ENCODE measurements at regions not wholly inside any gene's neighbourhood (a gene's known extent, or its start where the extent isn't known, plus 50 kb on each side); places are given as distances from the start of the nearest gene placed in this dataset.

DNA sequence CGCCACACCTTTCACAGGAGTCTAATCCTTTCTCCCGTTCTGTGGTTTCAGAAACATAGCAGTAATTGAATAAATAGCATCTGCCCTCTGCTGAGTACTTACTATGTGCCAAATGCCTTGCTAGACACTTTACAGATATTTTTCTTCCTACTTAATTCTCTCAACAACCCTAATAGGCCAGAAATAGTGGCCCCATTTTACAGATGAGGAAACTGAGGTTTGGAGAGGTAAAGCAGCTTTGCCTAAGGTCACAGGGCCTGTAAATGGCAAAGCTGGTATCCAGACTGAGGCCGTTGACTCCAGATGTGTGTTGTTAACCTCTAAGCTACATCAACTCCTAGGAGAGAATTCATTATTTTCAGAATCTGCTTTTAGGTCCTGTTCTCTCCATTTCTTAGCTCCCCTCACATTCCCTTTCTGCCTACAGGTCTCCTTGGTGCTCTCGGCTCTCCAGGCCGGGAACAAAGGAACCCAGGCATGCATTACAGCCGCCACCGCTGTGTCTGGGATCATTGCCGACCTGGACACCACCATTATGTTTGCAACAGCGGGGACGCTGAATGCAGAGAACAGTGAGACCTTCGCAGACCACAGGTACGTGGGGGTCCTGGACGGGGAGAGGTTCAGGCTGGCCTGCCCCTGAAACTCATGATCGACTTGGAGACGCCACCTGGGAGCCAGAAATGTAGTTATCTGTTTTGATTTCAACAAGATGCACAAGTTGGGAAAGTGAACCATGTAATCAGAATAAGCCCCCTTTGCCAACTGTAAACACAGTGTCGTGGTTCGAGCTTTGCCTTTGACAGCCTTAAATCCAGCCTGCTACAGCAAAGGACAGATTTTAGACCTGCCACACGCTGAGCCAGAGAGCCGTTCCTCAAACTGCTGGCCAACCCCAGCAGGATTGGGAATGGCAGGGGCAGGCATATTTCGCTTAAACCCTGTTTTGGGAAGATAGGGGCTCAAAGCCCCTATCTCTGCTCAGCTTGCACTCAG lies 246.5 kb upstream of the TPM1 start:
- Histone ChIP-seq H3K27me3 (ENCODE audit: control insufficient read depth, insufficient read depth, low read length) (no peaks in the 10 kb centered on the region), H3K4me3 (ENCODE audit: low read depth, low read length) (no peak overlapping the region), H3K9me3 (ENCODE audit: control insufficient read depth, insufficient read depth, low read length) (no peaks in the 10 kb centered on the region), H3K27ac (ENCODE audit: low read depth, low read length) (peak overlapping the region; percentile 49), H3K36me3 (ENCODE audit: control insufficient read depth, insufficient read depth, low read length) (peaks cover 45% of the 10 kb centered on the region), H3K4me1 (ENCODE audit: control insufficient read depth, insufficient read depth, low read length) (peaks cover 46% of the 10 kb centered on the region)
- 66% methylated on average over 18 of the region's 20 CpGs for WGBS (ENCODE audit: insufficient coverage)
- peak in 2 of 6 donors; percentile 39 to 50 for DNase-seq (ENCODE audit: low read depth in 4 of 6, low spot score in 6 of 6)

DNA sequence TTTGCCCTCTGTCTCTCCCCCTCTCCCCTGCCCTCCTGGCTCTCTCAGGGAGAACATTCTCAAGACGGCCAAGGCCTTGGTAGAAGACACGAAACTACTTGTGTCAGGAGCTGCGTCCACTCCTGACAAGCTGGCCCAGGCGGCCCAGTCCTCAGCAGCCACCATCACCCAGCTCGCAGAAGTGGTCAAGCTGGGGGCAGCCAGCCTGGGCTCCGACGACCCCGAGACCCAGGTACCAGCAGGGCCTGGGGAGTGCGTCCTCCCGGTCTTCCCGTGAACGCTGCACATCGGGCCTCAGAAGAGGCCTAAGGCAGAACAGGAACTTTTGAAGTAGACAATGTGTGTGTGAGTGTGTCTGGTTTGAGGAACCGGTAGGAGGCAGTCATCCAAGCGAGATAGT lies 245.4 kb upstream of the TPM1 start:
- H3K4me1 ChIP-seq (ENCODE audit: control insufficient read depth, insufficient read depth, low read length) = peaks cover 46% of the 10 kb centered on the region
- no peak overlapping the region for H3K4me3 ChIP-seq (ENCODE audit: low read depth, low read length)
- 91% methylated on average over 15 of the region's 15 CpGs for WGBS (ENCODE audit: insufficient coverage)
- no peaks in the 10 kb centered on the region for H3K27me3 ChIP-seq (ENCODE audit: control insufficient read depth, insufficient read depth, low read length)
- DNase-seq (ENCODE audit: low read depth in 4 of 6, low spot score in 6 of 6) = no peak
- H3K9me3 ChIP-seq (ENCODE audit: control insufficient read depth, insufficient read depth, low read length) = no peaks in the 10 kb centered on the region
- H3K27ac ChIP-seq (ENCODE audit: low read depth, low read length) = no peak overlapping the region
- peaks cover 45% of the 10 kb centered on the region for H3K36me3 ChIP-seq (ENCODE audit: control insufficient read depth, insufficient read depth, low read length)

GRCh38 chr15:62798536-62798935 lies 244.0 kb upstream of the TPM1 start:
- Histone ChIP-seq H3K27me3 (ENCODE audit: control insufficient read depth, insufficient read depth, low read length) (no peaks in the 10 kb centered on the region), H3K4me3 (ENCODE audit: low read depth, low read length) (no peak overlapping the region), H3K4me1 (ENCODE audit: control insufficient read depth, insufficient read depth, low read length) (peaks cover 36% of the 10 kb centered on the region), H3K9me3 (ENCODE audit: control insufficient read depth, insufficient read depth, low read length) (no peaks in the 10 kb centered on the region), H3K27ac (ENCODE audit: low read depth, low read length) (no peak overlapping the region), H3K36me3 (ENCODE audit: control insufficient read depth, insufficient read depth, low read length) (peaks cover 40% of the 10 kb centered on the region)
- DNase-seq (ENCODE audit: low read depth in 4 of 6, low spot score in 6 of 6) = no peak
- 76% methylated on average over 5 of the region's 5 CpGs for WGBS (ENCODE audit: insufficient coverage)

DNA sequence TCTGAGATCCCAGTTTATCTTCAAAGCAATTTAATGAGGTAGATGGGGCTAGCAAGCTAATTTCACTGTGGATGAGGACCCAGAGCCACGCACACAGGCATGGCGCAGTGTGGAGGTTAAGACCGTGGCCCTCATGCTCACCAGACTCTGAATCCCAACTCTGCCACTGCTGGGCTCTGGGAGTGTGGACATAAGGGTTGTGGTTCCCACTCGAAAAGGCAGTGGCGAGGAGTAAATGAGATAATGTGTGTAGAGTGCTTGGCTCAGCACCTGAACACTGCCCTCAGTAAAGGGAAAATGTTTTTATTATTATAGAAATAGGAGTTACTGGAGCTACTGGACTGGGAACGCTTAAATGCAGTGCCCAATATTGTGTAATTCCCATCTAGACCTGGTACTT lies 243.5 kb upstream of the TPM1 start:
- Histone ChIP-seq H3K27ac (ENCODE audit: low read depth, low read length) (no peak overlapping the region), H3K36me3 (ENCODE audit: control insufficient read depth, insufficient read depth, low read length) (peaks cover 40% of the 10 kb centered on the region), H3K4me1 (ENCODE audit: control insufficient read depth, insufficient read depth, low read length) (peaks cover 31% of the 10 kb centered on the region), H3K4me3 (ENCODE audit: low read depth, low read length) (no peak overlapping the region), H3K9me3 (ENCODE audit: control insufficient read depth, insufficient read depth, low read length) (no peaks in the 10 kb centered on the region), H3K27me3 (ENCODE audit: control insufficient read depth, insufficient read depth, low read length) (no peaks in the 10 kb centered on the region)
- no peak for DNase-seq (ENCODE audit: low read depth in 4 of 6, low spot score in 6 of 6)
- WGBS (ENCODE audit: insufficient coverage) = 94% methylated on average over 2 of the region's 6 CpGs

DNA sequence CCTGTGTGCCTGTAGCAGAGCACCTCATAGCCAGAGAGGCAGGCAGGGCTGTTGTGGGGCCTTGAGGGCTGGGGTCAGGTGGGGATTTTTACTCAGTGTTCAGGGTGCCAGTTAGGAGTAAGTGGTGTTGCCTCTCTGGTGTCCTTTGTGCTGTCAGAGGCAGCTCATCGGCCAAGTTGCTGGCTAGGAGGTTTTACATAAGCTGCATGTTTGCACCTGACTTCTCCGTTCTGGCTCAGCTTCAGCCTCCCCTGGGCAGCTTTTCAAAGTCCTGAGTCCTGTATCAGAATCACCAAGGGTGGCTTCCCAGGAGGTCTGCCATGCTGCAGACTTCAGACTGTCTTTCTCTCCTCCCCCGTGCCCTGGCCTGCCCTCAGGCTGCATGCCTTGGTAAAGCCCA lies 242.6 kb upstream of the TPM1 start:
- Histone ChIP-seq H3K4me3 (ENCODE audit: low read depth, low read length) (no peak overlapping the region), H3K27me3 (ENCODE audit: control insufficient read depth, insufficient read depth, low read length) (no peaks in the 10 kb centered on the region), H3K36me3 (ENCODE audit: control insufficient read depth, insufficient read depth, low read length) (peaks cover 44% of the 10 kb centered on the region)

DNA sequence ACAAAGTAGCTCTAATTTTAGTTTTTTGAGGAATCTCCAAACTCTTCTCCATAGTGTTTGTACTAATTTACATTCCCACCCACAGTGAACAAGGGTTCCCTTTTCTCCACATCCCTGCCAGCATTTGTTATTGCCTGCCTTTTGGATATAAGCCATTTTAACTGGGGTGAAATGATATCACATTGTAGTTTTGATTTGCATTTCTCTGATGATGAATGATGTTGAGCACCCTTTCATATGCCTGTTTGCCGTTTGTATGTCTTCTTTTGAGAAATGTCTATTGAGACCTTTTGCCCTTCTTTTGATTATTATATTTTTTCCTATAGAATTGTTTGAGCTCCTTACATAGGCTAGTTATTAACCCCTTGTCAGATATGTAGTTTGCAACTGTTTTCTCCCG lies 239.9 kb upstream of the TPM1 start:
- Histone ChIP-seq H3K4me3 (ENCODE audit: low read depth, low read length) (no peak overlapping the region), H3K4me1 (ENCODE audit: control insufficient read depth, insufficient read depth, low read length) (no peaks in the 10 kb centered on the region), H3K9me3 (ENCODE audit: control insufficient read depth, insufficient read depth, low read length) (no peaks in the 10 kb centered on the region), H3K27ac (ENCODE audit: low read depth, low read length) (no peak overlapping the region), H3K27me3 (ENCODE audit: control insufficient read depth, insufficient read depth, low read length) (no peaks in the 10 kb centered on the region), H3K36me3 (ENCODE audit: control insufficient read depth, insufficient read depth, low read length) (peaks cover 40% of the 10 kb centered on the region)
- WGBS (ENCODE audit: insufficient coverage) = no CpG with 5 or more reads among the region's 2 CpGs
- DNase-seq (ENCODE audit: low read depth in 4 of 6, low spot score in 6 of 6) = no peak

More for the DNA sequence above, 242.6 kb upstream of the TPM1 start:
- DNase-seq (ENCODE audit: low read depth in 4 of 6, low spot score in 6 of 6) = no peak
- 90% methylated on average over 3 of the region's 3 CpGs for WGBS (ENCODE audit: insufficient coverage)
- Histone ChIP-seq H3K9me3 (ENCODE audit: control insufficient read depth, insufficient read depth, low read length) (no peaks in the 10 kb centered on the region), H3K27ac (ENCODE audit: low read depth, low read length) (no peak overlapping the region), H3K4me1 (ENCODE audit: control insufficient read depth, insufficient read depth, low read length) (peaks cover 22% of the 10 kb centered on the region)

- H3K36me3 ChIP-seq (ENCODE audit: control insufficient read depth, insufficient read depth, low read length) = peaks cover 33% of the 10 kb centered on the region
- no peaks in the 10 kb centered on the region for H3K9me3 ChIP-seq (ENCODE audit: control insufficient read depth, insufficient read depth, low read length)
- H3K27ac ChIP-seq (ENCODE audit: low read depth, low read length) = no peak overlapping the region
- no peaks in the 10 kb centered on the region for H3K4me1 ChIP-seq (ENCODE audit: control insufficient read depth, insufficient read depth, low read length)
- 96% methylated on average over 4 of the region's 5 CpGs for WGBS (ENCODE audit: insufficient coverage)
- H3K27me3 ChIP-seq (ENCODE audit: control insufficient read depth, insufficient read depth, low read length) = no peaks in the 10 kb centered on the region
- no peak overlapping the region for H3K4me3 ChIP-seq (ENCODE audit: low read depth, low read length)
- DNase-seq (ENCODE audit: low read depth in 4 of 6, low spot score in 6 of 6) = no peak
Measured at GRCh38 chr15:62803856-62804400, 238.6 kb upstream of the TPM1 start.

DNA sequence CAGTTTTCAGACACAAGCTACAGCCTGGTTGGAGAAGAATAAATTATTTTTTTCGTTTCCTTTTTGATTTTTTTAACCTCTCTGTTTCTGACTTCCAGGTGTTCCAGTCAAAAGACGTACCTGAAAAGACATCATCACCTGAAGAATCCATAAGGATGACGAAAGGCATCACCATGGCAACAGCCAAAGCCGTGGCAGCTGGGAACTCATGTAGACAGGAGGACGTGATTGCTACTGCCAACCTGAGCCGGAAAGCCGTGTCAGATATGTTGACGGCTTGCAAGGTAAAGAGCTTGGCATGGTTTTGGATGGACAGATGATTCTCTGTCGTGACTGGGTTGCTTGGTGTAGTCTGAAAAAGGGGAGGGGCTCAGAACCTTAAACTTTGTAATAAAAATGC lies 237.0 kb upstream of the TPM1 start:
- peaks cover 33% of the 10 kb centered on the region for H3K36me3 ChIP-seq (ENCODE audit: control insufficient read depth, insufficient read depth, low read length)
- H3K27me3 ChIP-seq (ENCODE audit: control insufficient read depth, insufficient read depth, low read length) = no peaks in the 10 kb centered on the region
- WGBS (ENCODE audit: insufficient coverage) = 87% methylated on average over 9 of the region's 9 CpGs
- no peaks in the 10 kb centered on the region for H3K9me3 ChIP-seq (ENCODE audit: control insufficient read depth, insufficient read depth, low read length)
- no peak for DNase-seq (ENCODE audit: low read depth in 4 of 6, low spot score in 6 of 6)
- peaks cover 7% of the 10 kb centered on the region for H3K4me1 ChIP-seq (ENCODE audit: control insufficient read depth, insufficient read depth, low read length)
- no peak overlapping the region for H3K27ac ChIP-seq (ENCODE audit: low read depth, low read length)
- no peak overlapping the region for H3K4me3 ChIP-seq (ENCODE audit: low read depth, low read length)

GRCh38 chr15:62807539-62808130 lies 234.9 kb upstream of the TPM1 start:
- DNase-seq (ENCODE audit: low read depth in 4 of 6, low spot score in 6 of 6) = no peak
- H3K9me3 ChIP-seq (ENCODE audit: control insufficient read depth, insufficient read depth, low read length) = no peaks in the 10 kb centered on the region
- no peak overlapping the region for H3K4me3 ChIP-seq (ENCODE audit: low read depth, low read length)
- H3K27me3 ChIP-seq (ENCODE audit: control insufficient read depth, insufficient read depth, low read length) = no peaks in the 10 kb centered on the region
- H3K4me1 ChIP-seq (ENCODE audit: control insufficient read depth, insufficient read depth, low read length) = peaks cover 7% of the 10 kb centered on the region
- 74% methylated on average over 5 of the region's 11 CpGs for WGBS (ENCODE audit: insufficient coverage)
- peaks cover 36% of the 10 kb centered on the region for H3K36me3 ChIP-seq (ENCODE audit: control insufficient read depth, insufficient read depth, low read length)
- H3K27ac ChIP-seq (ENCODE audit: low read depth, low read length) = no peak overlapping the region
